Fibroblast of pulmonary artery (primary cell): ENCODE measurements at regions not wholly inside any gene's neighbourhood (a gene's known extent, or its start where the extent isn't known, plus 50 kb on each side); places are given as distances from the start of the nearest gene placed in this dataset.
A peak's percentile ranks its signal among the peaks of the same experiment; 100 is the strongest.

Experiments used
- DNase-seq: peaks from one replicate; pipeline ENCODE4 v3.0.0-alpha.2; 2010; ENCODE audit warnings: low read depth
- H3K4me3 ChIP-seq: replicated peaks from 2 replicates; pipeline ENCODE4 v1.5.1; 2011; ENCODE audit warnings: low read depth, mild to moderate bottlenecking, control low read depth, low read length, moderate library complexity
- CTCF ChIP-seq: IDR thresholded peaks from 2 replicates; pipeline ENCODE4 v1.5.1; 2011; ENCODE audit warnings: mild to moderate bottlenecking, control low read depth, low read length, inconsistent platforms; ENCODE audit errors: missing control alignments

- no peak for TF ChIP-seq CTCF
- DNase-seq = peak; percentile 11
- no peak overlapping the region for H3K4me3 ChIP-seq
These were observed 622.2 kb downstream of the ZPLD1 start for GRCh38 chr3:103057003-103057402.

DNA sequence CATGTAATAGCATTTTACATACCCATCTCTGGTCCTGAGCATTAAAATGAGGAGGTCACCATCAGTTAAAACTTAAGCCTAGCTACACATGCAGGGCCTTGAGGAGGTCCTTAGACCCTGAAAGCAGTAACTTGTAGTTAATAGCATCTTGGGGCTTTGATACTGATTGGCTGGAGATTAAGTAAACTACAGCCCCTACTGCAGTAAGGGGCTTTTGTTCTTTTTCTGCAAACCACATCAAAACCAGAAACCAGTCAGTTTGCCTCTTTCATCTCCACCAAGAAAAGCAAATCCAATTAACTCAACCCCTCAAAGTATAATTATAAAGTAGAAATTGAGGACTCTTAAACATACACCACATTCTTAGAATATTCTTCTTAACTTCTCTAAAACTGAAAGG lies 622.7 kb downstream of the ZPLD1 start:
- no peak for TF ChIP-seq CTCF
- DNase-seq = no peak
- no peak overlapping the region for H3K4me3 ChIP-seq

- no peak overlapping the region for H3K4me3 ChIP-seq
- DNase-seq = no peak
- TF ChIP-seq CTCF = no peak
These were observed 624.6 kb downstream of the ZPLD1 start for GRCh38 chr3:103059432-103059831.

DNA sequence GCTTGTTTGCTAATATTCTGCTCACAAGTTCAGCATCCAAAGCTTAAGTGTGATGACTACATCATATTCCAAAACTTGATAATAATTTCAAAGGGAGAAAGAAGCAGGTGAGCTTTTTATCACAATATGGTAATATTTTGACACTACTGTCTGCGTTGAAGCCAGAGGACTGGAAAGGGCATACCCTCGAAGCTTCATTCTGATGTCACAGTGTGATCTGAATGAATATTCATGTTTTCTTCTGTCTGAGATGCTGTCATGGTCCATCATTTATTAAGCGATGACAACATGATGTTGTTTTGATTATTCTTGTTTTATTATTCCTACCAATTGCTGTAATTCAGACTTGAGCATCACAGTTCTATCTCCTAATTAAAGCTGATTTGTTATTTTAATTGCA lies 625.4 kb downstream of the ZPLD1 start:
- TF ChIP-seq CTCF = no peak
- DNase-seq = no peak
- no peak overlapping the region for H3K4me3 ChIP-seq

GRCh38 chr3:103067963-103068362 lies 633.1 kb downstream of the ZPLD1 start:
- DNase-seq = no peak
- TF ChIP-seq CTCF = no peak
- H3K4me3 ChIP-seq = no peak overlapping the region

GRCh38 chr3:103075282-103075681 lies 640.5 kb downstream of the ZPLD1 start:
- no peak overlapping the region for H3K4me3 ChIP-seq
- no peak for DNase-seq
- TF ChIP-seq CTCF = no peak

GRCh38 chr3:103077910-103078309 lies 643.1 kb downstream of the ZPLD1 start:
- TF ChIP-seq CTCF = no peak
- no peak overlapping the region for H3K4me3 ChIP-seq
- DNase-seq = no peak
